Occipital lobe (tissue), 1 donor: ENCODE measurements at regions not wholly inside any gene's neighbourhood (a gene's known extent, or its start where the extent isn't known, plus 50 kb on each side); places are given as distances from the start of the nearest gene placed in this dataset.

Experiments used
- DNase-seq: peaks from one replicate; lab custom pipeline; 2025; lab: John Stamatoyannopoulos, UW

DNA sequence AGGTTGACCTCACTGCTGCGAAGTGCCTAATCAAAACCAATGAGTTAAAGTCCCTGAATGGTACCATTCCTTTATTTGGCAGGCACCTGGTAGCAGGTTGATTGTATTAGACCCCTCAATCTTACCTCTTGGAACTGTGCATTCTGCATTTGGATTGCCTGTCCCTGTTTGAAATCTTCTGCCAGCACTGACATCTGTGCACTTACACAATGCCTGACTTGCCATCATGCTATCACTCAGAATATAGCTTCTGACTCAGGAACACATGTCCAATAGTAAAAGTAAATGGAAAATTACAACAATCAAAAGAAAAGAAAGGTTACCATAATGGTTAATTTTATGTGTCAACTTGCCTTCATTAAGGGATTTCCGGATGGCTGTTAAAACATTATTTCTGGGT lies 366.0 kb upstream of the PDGFD start:
- DNase-seq, result no peak

DNA sequence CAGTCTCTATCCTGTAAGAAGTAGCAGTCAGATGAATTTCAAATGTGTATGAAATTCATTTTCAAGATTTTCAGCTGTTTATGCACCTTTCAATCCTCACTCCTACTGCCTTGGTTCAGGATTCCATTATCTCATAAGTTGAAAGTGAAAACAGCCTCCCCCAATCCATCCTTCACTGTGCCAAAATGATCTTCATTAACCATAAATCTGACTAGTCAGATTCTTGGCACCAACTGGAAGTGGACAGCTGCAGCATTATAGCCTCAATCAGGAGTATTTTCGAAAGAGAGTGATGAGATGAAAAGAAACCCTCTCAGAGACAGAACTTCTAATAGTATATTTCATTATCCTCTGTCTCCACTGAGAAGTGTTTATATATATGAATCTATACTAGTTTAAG lies 365.3 kb upstream of the PDGFD start:
- no peak for DNase-seq

DNA sequence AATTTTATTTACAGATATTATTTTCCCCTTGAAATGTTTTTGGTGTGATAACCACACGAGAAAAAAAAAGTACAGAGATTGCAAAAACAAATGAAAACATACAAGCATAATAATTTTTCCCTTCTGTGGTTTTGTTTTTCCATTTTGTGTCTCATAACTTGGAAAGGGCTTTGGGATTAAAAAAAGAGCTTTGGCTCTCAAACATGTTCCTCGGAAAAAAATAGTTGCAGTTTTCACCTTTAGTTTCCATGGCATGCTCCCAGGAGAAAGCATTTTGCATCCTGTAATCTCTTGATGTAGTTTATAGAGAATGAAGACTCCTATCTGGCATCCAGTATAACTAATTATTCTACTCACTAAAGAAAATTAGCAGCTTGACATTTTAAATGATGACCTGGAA lies 362.1 kb upstream of the PDGFD start:
- DNase-seq, result no peak

DNA sequence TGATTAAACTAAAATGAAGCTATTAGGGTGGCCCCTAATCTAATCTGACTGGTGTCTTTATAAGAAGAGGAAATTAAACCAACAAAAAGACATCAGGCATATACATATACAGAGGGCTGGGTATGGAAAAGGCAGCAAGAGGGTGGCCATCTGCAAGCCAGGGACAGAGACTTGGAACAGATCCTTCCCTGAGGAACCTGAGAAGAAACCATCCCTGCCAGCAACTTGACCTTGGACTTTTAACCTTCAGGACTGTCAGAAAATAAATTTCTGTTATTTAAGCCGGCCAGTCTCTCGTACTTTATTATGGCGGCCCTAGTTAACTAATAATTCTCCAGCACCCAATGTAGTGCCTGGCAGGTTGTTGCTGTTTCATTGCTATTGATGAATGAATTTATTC lies 361.5 kb upstream of the PDGFD start:
- no peak for DNase-seq

DNA sequence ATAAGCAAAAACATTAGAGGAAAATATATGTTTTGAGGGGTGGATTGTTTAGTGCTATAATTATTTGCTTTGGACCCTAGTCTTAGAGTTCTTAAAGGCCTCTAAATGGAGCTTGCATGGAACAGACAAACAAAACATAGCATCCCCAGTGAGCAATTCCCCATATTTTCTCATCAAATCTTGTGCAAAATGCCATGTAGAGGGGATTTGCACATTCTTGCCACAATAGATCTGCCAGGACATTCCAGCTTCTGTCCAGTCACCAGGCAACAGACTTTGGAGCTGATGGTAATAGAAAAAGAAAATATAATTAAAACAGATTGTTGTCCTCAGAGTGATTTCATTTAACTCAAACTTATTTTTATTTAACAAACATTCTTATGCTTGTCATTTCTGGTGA lies 360.3 kb upstream of the PDGFD start:
- DNase-seq, result no peak

DNA sequence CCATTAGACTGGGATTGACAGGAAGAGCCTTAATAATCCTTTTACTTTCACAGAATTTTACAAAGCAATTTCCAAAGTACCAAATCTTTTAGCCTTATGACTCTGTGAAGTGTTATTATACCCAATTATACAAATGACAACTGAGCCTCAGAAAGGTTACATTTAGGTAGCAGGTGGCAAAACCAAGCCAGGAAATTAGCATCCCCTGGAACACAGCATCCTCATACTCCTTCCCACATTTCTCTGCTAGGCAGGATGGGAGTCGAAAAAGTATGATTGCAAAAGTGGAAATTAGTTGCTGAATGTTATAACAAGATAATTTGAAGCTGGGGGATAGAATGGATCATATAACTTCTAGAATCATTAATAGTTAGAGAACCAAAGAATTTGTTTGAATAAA lies 359.7 kb upstream of the PDGFD start:
- DNase-seq, result no peak

DNA sequence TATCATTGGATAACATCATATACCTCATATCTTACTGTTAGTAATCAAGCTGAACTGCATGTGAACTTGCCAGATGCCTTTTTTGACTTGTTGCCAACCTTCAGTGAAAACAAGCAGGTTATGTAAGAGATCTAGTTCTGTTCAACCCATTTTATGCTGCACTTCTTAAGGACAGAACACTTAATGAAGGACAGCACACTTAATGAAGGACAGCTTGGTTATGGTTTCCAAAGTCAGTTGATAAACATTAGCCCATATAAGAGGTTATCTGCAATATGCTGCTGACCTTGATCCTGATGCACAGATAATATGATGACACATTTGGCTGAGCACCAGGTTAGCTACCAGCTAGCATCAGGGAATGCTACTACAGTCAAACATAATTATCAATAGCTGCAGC lies 358.7 kb upstream of the PDGFD start:
- DNase-seq, result no peak

DNA sequence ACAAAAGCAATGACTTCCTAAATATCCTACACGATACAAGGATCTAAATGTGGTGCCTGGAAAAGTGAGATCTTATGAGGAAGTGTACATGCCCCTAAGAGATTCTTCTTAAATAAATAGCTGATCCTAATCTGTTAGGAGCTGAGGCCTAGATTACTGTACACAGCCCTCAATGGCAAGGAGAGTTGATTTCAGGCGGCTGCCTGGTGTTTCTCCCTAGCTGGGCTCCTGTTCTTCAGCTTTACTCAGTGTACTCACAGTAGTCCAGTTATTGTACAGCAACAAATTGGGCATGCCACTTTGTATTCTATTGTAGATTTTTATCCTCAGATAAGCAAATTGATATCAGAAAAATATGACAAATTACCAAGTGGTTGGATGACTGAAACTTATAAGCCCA lies 358.2 kb upstream of the PDGFD start:
- no peak for DNase-seq

DNA sequence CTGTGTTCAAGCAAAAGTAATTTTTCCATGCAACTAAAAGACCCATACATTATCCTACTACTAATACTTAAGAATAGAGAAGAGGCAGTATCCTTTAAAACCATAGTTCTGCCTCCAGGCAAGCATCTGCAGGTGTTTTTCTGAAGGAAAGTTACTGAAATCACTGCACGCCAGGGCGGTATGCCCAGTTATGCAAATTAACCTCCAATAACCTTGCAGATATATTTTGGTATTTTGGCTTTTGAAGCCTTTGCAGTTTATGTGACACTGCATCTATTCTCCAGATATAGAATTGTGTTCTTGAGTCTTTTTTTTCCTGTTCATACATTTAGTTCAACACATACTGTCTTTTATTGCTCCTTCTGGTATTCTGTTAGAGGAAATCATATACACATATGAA lies 346.2 kb upstream of the PDGFD start:
- DNase-seq, result no peak

DNA sequence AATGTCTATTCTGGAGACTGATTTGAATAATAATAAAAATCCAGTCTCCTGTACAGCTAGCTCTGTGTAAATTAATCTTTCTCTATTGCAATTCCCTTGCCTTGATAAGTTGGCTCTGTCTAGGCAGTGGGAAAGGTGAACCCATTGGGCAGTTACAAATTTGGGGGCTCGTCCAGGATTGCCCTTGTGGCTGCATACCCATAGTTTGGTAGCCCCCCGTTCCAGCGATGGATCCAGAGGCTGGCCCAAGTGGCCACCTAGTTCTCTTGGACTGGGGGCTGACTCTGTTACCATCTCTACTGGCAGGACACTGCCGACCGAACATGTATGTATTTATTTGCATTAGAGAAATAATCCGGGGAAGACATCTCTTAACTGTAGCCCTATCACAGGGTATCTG lies 326.2 kb upstream of the PDGFD start:
- no peak for DNase-seq

DNA sequence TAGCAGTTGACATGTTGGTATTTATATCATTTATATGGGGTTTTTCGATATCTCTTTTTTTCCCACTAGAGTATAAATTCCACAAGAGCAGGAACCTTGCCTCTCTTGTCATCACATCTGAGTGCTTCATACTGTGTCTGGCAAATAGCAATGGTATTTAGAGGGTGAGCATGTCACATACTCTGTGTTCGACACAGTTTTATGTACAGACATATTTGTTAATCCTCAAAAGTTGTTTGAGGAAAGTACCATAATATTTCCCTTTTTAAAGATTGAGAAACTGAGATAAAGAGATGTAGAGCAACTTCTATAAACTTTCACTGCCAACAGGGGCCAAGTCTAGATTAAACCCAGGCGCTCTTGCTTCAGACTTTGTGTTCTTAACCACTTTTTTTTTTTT lies 324.6 kb upstream of the PDGFD start:
- DNase-seq, result no peak

DNA sequence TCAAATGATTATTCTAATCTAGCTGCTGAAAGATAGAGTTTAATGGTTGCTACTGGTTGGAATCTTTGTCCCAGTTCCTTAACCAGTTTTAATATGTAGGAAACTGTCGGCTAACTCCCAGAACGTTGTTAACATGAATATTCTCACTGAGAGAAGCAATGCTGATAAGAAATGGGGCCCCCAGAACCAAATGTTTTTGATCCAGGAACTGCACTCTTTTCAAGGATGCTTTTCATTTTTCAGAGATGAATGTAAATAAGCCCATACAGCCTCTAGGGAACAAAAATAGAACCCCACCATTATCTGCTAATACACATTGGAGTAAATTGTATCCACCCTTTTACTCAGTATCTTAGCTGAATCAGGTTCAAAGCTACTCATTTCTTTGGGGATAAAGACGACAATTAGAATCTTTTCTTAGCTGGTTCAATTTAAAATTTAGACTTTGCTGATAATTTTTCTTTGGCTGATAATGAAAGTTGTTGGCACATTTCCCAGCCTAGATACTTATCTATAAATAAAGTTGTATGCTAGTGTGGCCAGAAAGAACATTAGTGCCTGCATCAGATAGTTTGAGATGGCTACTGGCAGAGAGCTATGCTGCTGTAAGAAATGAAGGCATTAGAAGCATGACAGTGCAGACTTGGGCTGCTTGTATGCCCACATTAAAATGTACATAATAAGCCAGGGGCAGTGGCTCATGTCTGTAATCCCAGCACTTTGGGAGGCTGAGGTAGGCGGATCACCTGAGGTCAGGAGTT lies 323.3 kb upstream of the PDGFD start:
- DNase-seq, result no peak

DNA sequence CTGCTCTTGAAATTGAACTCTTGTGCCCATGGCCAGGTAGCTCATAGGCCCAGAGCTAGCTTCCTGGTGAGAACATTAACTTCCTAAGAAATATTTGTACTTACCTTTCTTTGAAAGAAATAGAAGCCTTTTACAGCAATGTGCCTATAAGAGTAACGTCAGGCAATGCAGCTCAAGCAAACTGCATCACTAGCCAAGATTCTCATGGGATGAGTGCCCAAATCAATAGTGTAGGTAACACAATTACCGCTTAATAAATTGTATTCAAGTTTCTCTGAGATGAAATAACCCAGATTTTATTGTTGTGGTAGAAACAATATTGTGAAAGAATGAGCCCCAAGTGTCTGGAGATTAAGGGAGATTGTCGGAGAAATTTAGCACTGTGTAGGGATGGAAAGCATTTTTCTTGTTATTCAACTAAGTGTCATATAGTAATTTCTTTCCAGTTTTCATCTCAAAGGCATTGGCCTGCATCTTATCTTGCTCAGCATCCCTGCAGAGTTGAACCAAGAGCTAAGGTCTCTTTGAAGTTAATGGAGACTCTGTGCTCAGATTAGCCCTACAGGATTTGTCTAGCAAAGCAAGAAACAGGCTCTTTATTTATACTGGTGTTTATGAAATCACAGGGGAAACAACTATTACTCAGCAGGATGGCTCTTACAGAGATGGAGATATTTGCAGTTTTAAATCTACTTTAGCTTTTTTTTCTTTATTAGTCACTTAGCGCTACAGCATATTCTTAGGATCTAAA lies 321.0 kb upstream of the PDGFD start:
- DNase-seq, result no peak

DNA sequence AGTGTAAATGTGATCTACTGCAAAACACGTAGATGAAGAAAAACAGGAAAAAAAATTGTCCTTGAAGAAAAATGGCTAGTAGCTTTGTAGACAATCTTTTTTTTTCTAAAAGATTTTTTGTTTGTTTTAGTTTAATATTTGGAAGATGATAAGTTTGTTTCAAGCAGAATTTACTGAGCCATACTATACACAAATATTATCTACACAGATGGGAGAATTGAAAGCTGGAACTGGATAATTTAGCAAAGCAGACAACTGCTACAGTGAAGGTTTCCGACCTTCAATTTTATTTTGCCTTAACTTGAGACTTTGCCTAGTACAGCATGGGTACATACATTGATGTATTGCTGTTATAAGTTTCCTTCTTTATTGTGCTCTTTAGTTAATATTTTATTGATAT lies 313.0 kb upstream of the PDGFD start:
- no peak for DNase-seq

DNA sequence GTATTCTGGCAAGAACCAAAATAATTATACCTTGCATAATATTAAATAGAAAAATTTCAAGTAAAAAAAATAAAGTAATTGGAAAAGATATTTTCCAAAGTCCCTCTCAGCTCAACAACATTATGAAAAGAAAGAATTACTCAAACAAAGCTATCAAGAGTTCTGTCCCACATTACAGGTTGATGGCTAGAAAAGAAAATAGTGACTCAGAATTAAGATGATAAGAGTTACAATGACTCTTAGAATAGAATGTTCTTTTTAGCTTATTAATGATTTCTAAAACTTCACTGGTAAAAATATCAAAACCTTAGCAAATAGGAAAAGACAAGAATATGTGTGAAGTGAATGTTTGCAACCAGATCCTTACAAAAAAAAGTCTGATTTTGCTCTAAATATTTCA lies 312.5 kb upstream of the PDGFD start:
- DNase-seq, result no peak

DNA sequence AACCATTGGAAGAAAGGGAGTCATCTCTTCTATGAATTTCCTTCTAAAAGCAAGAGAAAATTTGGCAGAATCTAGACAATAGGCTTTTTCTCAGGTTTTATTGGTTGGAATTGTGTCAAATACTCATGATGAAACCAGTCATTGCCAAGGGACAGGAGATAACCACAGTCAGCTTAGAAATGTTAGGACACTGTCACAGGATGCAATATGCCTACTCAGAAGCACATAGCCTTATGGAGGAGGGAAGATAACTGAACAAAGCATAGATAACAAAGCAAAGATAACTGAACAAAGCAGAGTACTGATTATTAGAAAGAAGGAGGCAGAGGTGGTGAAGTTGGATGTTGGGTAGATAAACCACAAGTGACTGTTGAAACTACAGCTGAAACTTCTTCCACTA lies 303.5 kb upstream of the PDGFD start:
- no peak for DNase-seq

DNA sequence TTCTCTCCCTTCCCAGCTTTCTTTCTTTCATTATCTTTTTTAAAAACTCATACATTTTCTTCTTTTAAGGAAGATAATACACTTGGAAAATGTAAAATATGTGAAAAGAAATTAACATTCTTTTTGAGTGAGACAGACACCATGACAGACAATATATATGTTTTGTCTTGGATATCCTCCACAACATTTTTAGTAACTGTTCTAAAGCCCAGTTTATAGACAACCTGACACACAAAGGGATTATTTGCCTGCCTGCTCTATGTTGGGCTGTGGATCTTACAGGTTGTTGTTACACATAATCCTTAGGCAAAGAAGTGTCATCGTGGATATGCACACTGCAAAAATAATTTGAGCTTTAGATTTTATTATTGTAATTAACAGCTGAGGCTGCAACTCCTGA lies 301.4 kb upstream of the PDGFD start:
- DNase-seq, result no peak

DNA sequence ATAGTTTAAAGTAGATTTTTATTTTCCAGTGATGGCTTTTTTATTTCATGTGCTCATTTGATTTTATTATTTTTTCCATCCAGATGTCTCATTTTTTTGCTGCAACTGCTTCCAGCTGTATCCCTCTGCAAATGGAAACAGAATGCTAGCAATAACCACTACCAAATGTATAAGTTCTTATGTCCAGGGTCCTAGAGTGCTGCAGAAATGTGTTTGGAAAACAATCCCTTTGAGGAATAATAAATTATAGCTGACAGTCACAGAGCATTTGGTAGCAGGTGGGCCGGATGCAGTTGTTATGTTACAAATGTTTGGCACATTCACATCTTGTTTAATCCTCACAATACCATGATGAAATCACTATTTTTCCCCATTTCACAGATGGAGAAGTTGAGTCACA lies 300.7 kb upstream of the PDGFD start:
- DNase-seq, result no peak

DNA sequence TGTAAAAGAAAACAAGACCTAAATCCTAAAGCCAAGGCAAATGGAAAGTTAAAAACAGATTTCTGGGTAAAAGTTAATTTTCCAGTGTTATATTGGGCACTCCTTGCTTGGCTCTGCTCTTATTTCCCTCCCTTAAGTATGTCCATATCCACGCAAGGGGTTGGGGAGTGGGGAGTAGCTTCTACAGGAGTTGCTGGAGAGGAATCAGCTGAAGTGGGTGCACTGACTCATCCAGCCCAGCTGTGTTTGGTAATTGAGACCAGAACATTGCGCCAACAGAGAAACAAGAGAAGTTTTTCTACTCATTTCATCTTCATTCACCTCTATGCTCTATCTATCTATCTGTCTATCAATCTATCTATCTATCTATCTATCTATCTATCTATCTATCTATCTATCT lies 298.4 kb upstream of the PDGFD start:
- DNase-seq, result peak; percentile 2

DNA sequence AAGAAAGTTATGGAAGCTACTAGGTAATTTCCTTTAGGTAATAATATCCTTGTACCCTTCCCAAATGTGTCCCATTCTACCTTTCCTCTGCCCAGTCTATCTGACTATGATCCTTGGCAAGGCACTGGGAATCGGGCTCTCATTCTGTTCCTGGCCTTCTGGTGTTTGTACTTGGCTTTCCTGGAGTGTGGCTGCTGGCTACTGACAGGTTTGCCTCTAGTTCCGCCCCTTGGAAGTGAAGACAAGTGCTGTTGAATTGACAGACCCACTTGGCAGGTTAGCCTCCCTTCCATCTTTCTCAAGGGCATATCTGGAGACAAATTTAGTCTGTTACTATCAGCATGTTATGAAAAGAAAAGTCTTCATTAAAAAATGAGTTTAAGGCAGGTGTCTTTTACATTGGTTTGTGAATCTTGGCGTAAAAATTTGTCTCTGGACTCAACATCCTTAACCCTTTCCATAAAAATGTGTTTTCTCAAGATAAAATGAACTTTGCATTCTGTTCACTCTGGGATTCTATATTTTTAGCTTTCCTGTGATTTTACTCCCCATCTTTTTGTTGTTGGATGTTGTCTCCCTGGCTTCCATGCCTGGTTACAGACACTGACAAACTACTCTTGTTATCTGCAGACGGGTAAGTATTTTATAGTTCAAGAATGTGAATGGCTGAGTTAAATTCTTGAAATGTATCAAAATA lies 287.4 kb upstream of the PDGFD start:
- DNase-seq, result no peak

DNA sequence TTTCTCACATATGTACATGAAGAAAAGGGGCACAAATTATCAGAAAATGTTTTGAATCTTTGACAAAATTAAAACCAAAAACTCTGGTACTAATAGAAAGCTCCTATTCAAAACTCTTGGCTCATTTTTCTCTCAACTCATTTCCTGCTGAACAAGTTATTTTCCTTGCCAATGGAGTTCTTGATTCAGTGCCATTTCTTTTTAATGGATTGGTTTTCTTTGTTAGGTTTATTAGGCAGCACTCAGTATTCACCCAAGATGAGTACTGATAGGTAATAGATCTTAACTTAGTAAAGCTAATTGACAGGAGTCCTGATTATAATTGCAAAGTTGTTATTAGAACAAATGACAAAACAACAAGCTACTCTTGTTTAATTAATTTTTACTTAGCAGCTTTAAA lies 279.4 kb upstream of the PDGFD start:
- no peak for DNase-seq

DNA sequence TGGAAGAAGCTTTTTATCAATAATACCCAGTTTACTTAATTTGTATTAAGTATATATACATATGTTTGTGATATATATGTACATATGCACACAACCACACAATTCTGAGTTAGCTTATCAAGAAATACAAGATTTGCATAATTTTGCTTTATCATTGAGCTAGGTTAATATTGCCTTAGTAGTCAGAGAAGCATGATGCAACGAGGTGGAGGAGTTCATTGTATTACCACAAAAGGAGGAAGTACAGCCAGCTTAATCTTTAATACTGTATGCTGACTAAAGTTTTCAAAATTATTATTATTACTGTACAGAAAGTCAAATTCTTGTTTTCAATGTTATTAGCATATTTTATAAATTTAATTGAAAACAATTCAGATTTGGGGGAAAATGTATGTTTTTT lies 278.4 kb upstream of the PDGFD start:
- DNase-seq, result no peak

DNA sequence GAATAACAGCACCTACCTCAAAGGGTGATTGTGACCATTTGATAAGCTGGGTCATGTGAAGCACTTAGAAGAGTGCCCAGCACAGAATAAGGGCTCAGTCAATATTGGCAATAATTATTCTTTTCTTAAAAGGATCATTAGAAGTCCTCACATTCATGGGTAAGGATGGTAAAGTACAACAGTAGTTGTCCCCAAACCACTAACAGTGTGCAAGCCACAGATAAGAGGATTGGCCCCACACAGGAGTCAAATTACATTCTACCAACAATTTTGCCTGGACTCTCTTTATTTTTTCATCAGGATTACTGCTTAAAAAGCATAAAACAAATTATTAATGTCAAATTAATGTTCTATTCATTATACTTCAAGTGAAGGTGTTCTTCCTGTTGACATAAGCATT lies 271.5 kb upstream of the PDGFD start:
- no peak for DNase-seq
